ENCODE measurements at regions not wholly inside any gene's neighbourhood (a gene's known extent, or its start where the extent isn't known, plus 50 kb on each side); places are given as distances from the start of the nearest gene placed in this dataset.

DNA sequence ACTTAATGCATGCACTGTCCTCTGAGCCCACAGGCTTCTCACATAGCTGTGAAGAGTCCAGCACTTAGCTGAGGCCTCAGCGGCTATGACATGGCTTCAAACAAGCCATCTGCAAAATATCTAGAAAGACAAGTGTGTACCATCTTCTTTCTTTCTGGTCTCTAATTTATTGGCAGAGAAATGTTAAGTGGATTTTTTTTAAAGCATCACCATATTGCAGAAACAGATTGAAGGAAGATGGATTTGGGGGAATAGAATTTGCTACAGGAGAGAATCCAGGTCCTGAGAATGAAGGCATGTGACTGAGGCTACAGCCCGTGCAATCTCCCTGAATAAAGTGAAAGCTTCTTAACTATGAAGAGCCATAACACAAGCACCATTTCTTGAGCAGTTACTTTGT is 567.3 kb downstream of the PDCD6IP start:
- TF ChIP-seq POLR2A (IDR thresholded peaks at IDR 0.05) = no peak
- TF ChIP-seq, protein P1, sequence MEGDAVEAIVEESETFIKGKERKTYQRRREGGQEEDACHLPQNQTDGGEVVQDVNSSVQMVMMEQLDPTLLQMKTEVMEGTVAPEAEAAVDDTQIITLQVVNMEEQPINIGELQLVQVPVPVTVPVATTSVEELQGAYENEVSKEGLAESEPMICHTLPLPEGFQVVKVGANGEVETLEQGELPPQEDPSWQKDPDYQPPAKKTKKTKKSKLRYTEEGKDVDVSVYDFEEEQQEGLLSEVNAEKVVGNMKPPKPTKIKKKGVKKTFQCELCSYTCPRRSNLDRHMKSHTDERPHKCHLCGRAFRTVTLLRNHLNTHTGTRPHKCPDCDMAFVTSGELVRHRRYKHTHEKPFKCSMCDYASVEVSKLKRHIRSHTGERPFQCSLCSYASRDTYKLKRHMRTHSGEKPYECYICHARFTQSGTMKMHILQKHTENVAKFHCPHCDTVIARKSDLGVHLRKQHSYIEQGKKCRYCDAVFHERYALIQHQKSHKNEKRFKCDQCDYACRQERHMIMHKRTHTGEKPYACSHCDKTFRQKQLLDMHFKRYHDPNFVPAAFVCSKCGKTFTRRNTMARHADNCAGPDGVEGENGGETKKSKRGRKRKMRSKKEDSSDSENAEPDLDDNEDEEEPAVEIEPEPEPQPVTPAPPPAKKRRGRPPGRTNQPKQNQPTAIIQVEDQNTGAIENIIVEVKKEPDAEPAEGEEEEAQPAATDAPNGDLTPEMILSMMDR (IDR thresholded peaks at IDR 0.05) = no peak

Data from Peyer's patch (tissue), 4 donors.